K562 (cell line): ENCODE measurements at regions not wholly inside any gene's neighbourhood (a gene's known extent, or its start where the extent isn't known, plus 50 kb on each side); places are given as distances from the start of the nearest gene placed in this dataset.

Experiments used
- ARID1B ChIP-seq: fragments of 450-650 bp; IDR thresholded peaks from 2 replicates; pipeline ENCODE4 v1.6.1; 2016; ENCODE audit warnings: antibody characterized with exemption, mild to moderate bottlenecking, inconsistent platforms
- BRCA1 ChIP-seq, 2 experiments: fragments of 450-650 bp in 1 of 2; sonication (generic) in 1 of 2; formaldehyde crosslinking in 1 of 2; IDR thresholded peaks; 2 replicates each; pipeline versions ENCODE4 v1.5.0 to v1.6.1; 2017 to 2020; ENCODE audit warnings: mild to moderate bottlenecking in 1 of 2, missing genetic modification reagents in 1 of 2
- CBX3 ChIP-seq, 2 experiments: IDR thresholded peaks; 1 replicate in 1 of 2; 2 replicates in 1 of 2; pipeline ENCODE4 v1.6.1; 2012; ENCODE audit warnings: inconsistent platforms in 2 of 2, low read length in 2 of 2, borderline replicate concordance in 1 of 2, control low read depth in 1 of 2
- DNMT1 ChIP-seq: fragments of 450-650 bp; IDR thresholded peaks from 2 replicates; pipeline ENCODE4 v1.6.1; 2016; ENCODE audit warnings: antibody characterized with exemption, mild to moderate bottlenecking
- HMG20A ChIP-seq: fragments of 450-650 bp; formaldehyde crosslinking; conservative IDR thresholded peaks from 2 replicates; pipeline ENCODE4 v1.4.0; 2020; ENCODE audit warnings: mild to moderate bottlenecking, mixed read lengths
- NFXL1 ChIP-seq: fragments of 450-650 bp; formaldehyde crosslinking; IDR thresholded peaks from 2 replicates; pipeline ENCODE4 v1.4.0; 2021; ENCODE audit warnings: mild to moderate bottlenecking
- POLR2A ChIP-seq: fragments of 450-650 bp; conservative IDR thresholded peaks from 2 replicates; pipeline ENCODE4 v1.6.1; 2016
- TCF15 ChIP-seq: fragments of 250-450 bp; sonication (Bioruptor Pico); IDR thresholded peaks from 2 replicates; pipeline ENCODE4 v1.8.0; 2022; ENCODE audit warnings: moderate library complexity, mild to moderate bottlenecking, inconsistent platforms
- U2AF1 ChIP-seq: fragments of 200-400 bp; formaldehyde crosslinking; optimal IDR thresholded peaks from 2 replicates; pipeline ENCODE3; 2017; ENCODE audit warnings: mild to moderate bottlenecking, low read depth, low read length, moderate library complexity
- VEZF1 ChIP-seq: fragments of 200-800 bp; sonication (Bioruptor generic); IDR thresholded peaks from 2 replicates; pipeline ENCODE4 v1.6.1; 2017; ENCODE audit warnings: missing genetic modification characterization, missing compliant biosample characterization
- ZBTB1 ChIP-seq: sonication (generic); formaldehyde crosslinking; IDR thresholded peaks from 2 replicates; pipeline ENCODE4 v1.8.1; 2023; ENCODE audit warnings: missing genetic modification reagents, low read depth, mild to moderate bottlenecking, borderline replicate concordance
- ZNF699 ChIP-seq: fragments of 250-450 bp; sonication (Bioruptor Pico); IDR thresholded peaks from 2 replicates; pipeline ENCODE4 v1.8.0; 2021; ENCODE audit warnings: mild to moderate bottlenecking, moderate library complexity; ENCODE audit not compliant: insufficient replicate concordance

- TF ChIP-seq ZBTB1 (CRISPR knock-in tag) (no peak), CBX3 (IDR thresholded peaks at IDR 0.05; ENCODE audit: borderline replicate concordance in 1 of 2, low read length in 2 of 2) (no peak), BRCA1 (IDR thresholded peaks at IDR 0.05) (no peak), BRCA1 (CRISPR knock-in tag; IDR thresholded peaks at IDR 0.05) (no peak), ARID1B (no peak), U2AF1 (no peak), DNMT1 (no peak), VEZF1 (no peak), TCF15 (CRISPR knock-in tag) (no peak), NFXL1 (CRISPR knock-in tag) (no peak), ZNF699 (CRISPR knock-in tag) (no peak), HMG20A (CRISPR knock-in tag) (no peak), POLR2A (no peak)
Measured at GRCh38 chr16:6634151-6634550, 698.5 kb upstream of the RBFOX1 start (continued).
